OCI-LY3 (cell line): ENCODE measurements at regions not wholly inside any gene's neighbourhood (a gene's known extent, or its start where the extent isn't known, plus 50 kb on each side); places are given as distances from the start of the nearest gene placed in this dataset.

Experiments used
- EZH2phosphoT487 ChIP-seq: fragments of 200-600 bp; shearing (Covaris generic); IDR thresholded peaks from 2 replicates; pipeline ENCODE4 v1.6.1; 2018; ENCODE audit warnings: antibody characterized with exemption, mixed run types, low read depth
- TF ChIP-seq, protein P1 (sequence below): fragments of 200-600, 300-600 bp; sonication (generic); IDR thresholded peaks from 2 replicates; pipeline ENCODE4 v1.5.1; 2014; ENCODE audit warnings: antibody characterized with exemption, low read length, low read depth

DNA sequence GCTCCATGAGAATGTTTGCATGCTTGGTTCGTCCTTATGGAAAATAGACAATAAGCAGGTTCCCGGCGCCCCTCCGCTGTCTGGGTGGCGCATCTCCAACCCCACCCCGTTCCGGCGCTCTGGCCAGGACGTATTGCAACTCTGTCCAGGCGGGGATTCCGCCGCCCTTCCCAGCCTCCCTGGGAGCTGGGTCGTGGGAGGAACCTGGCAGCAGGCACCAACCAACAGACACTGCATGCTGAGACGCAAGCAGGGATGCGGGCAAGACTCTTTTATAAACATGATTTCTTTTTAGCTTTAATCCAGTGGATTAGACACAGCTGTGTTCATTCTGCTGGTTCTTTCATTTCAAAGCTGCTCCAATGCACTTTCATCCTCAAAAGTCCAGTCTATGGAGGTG is 240.2 kb downstream of the SH3BP4 start:
- TF ChIP-seq, protein P1, sequence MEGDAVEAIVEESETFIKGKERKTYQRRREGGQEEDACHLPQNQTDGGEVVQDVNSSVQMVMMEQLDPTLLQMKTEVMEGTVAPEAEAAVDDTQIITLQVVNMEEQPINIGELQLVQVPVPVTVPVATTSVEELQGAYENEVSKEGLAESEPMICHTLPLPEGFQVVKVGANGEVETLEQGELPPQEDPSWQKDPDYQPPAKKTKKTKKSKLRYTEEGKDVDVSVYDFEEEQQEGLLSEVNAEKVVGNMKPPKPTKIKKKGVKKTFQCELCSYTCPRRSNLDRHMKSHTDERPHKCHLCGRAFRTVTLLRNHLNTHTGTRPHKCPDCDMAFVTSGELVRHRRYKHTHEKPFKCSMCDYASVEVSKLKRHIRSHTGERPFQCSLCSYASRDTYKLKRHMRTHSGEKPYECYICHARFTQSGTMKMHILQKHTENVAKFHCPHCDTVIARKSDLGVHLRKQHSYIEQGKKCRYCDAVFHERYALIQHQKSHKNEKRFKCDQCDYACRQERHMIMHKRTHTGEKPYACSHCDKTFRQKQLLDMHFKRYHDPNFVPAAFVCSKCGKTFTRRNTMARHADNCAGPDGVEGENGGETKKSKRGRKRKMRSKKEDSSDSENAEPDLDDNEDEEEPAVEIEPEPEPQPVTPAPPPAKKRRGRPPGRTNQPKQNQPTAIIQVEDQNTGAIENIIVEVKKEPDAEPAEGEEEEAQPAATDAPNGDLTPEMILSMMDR, result no peak
- no peak for TF ChIP-seq EZH2phosphoT487
